Gastroesophageal sphincter (tissue), 4 donors: ENCODE measurements at regions not wholly inside any gene's neighbourhood (a gene's known extent, or its start where the extent isn't known, plus 50 kb on each side); places are given as distances from the start of the nearest gene placed in this dataset.
"Not testable (repeated sequence)": the region's sequence is repeated elsewhere in the genome, so short reads cannot be mapped to it uniquely, and the experiment has no call there.

Source experiments
- ATAC-seq: fragments of 150-250 bp; one replicate; pipeline ENCODE4 v1.9.1; 2016; ENCODE audit warnings: mild to moderate bottlenecking, moderate library complexity
- H3K27ac ChIP-seq, 4 donors: fragments of 200-600 bp; sonication (generic) in 3 of 4; 1 replicate in 3 of 4; 2 replicates in 1 of 4; pipeline ENCODE4 v1.5.1; 2016 to 2019
- H3K27me3 ChIP-seq: fragments of 200-600 bp; sonication (generic); one replicate; pipeline ENCODE4 v1.5.1; 2019
- H3K36me3 ChIP-seq, 2 donors: fragments of 200-600 bp; sonication (generic); one replicate each; pipeline ENCODE4 v1.5.1; 2019; ENCODE audit warnings: control low read depth in 1 of 2
- H3K4me1 ChIP-seq, 3 donors: fragments of 200-600 bp; sonication (generic); 1 replicate in 2 of 3; 2 replicates in 1 of 3; pipeline ENCODE4 v1.5.1; 2016 to 2019; ENCODE audit warnings: control low read depth in 2 of 3
- H3K4me3 ChIP-seq, 2 donors: fragments of 200-600 bp; sonication (generic); one replicate each; pipeline ENCODE4 v1.5.1; 2019; ENCODE audit warnings: mild to moderate bottlenecking in 1 of 2, moderate library complexity in 1 of 2
- H3K9me3 ChIP-seq, 3 donors: fragments of 200-600 bp; sonication (generic); one replicate each; pipeline ENCODE4 v1.5.1; 2017 to 2019; ENCODE audit warnings: control low read depth in 2 of 3
- CTCF ChIP-seq, 4 experiments: fragments of 200-600 bp in 2 of 4; fragments of 450-650 bp in 2 of 4; sonication (generic) in 1 of 4; IDR thresholded peaks; one replicate each; pipeline ENCODE4 v1.5.1; 2017 to 2019; ENCODE audit warnings: antibody characterized with exemption in 4 of 4, mild to moderate bottlenecking in 2 of 4, moderate library complexity in 2 of 4
- EP300 ChIP-seq: sonication (generic); formaldehyde crosslinking; IDR thresholded peaks from one replicate; pipeline ENCODE4 v1.6.1; 2017; ENCODE audit warnings: antibody characterized with exemption, mild to moderate bottlenecking
- POLR2A ChIP-seq, 2 donors: fragments of 450-650 bp; IDR thresholded peaks; one replicate each; pipeline ENCODE4 v1.6.1; 2017; ENCODE audit warnings: antibody characterized with exemption in 2 of 2, mild to moderate bottlenecking in 2 of 2, moderate library complexity in 1 of 2
- POLR2AphosphoS5 ChIP-seq: sonication (generic); formaldehyde crosslinking; IDR thresholded peaks from one replicate; pipeline ENCODE4 v1.6.1; 2017; ENCODE audit warnings: antibody characterized with exemption
- WGBS, 2 donors: methylation state at CpG; one replicate each; pipeline ENCODE4 v1.1.5; 2018; ENCODE audit warnings: low coverage in 1 of 2; 5-methylcytosine and 5-hydroxymethylcytosine counted together

GRCh38 chr4:57719456-57719855, 609.3 kb upstream of the IGFBP7 start:
- no peak for ATAC-seq
- WGBS, 2 donors: 50 to 57% methylated on average over 2 of the region's 2 CpGs
- no peaks in the 10 kb centered on the region for H3K4me1 ChIP-seq
- no peaks in the 10 kb centered on the region for H3K27me3 ChIP-seq
- TF ChIP-seq CTCF (IDR thresholded peaks at IDR 0.05) (no peak), POLR2AphosphoS5 (no peak), EP300 (no peak), POLR2A (IDR thresholded peaks at IDR 0.05) (no peak)
- H3K4me3 ChIP-seq: no peak overlapping the region
- no peaks in the 10 kb centered on the region for H3K36me3 ChIP-seq
- H3K9me3 ChIP-seq: no peaks in the 10 kb centered on the region
- H3K27ac ChIP-seq: no peak overlapping the region

GRCh38 chr4:57714313-57714712, 604.1 kb upstream of the IGFBP7 start:
- not testable (repeated sequence) for ATAC-seq, H3K27me3 ChIP-seq, H3K27ac ChIP-seq, H3K36me3 ChIP-seq, H3K4me1 ChIP-seq, H3K4me3 ChIP-seq, H3K9me3 ChIP-seq
- whole genome bisulfite sequencing, 2 donors: 90% methylated on average over 2 of the region's 10 CpGs; no CpG with 5 or more reads in 1 of the 2 donors

GRCh38 chr4:57710053-57710452, 599.9 kb upstream of the IGFBP7 start:
- no peaks in the 10 kb centered on the region for H3K36me3 ChIP-seq
- H3K4me1 ChIP-seq: no peaks in the 10 kb centered on the region
- H3K9me3 ChIP-seq: no peaks in the 10 kb centered on the region
- H3K4me3 ChIP-seq: no peak overlapping the region
- no peak overlapping the region for H3K27ac ChIP-seq
- TF ChIP-seq EP300: no peak
- no peak for TF ChIP-seq POLR2A (IDR thresholded peaks at IDR 0.05)
- no peak for TF ChIP-seq CTCF (IDR thresholded peaks at IDR 0.05)
- TF ChIP-seq POLR2AphosphoS5: no peak
- no peak for ATAC-seq
- H3K27me3 ChIP-seq: no peaks in the 10 kb centered on the region
- 100% methylated on average over 2 of the region's 2 CpGs; no CpG with 5 or more reads in 1 of the 2 donors for WGBS, 2 donors

DNA sequence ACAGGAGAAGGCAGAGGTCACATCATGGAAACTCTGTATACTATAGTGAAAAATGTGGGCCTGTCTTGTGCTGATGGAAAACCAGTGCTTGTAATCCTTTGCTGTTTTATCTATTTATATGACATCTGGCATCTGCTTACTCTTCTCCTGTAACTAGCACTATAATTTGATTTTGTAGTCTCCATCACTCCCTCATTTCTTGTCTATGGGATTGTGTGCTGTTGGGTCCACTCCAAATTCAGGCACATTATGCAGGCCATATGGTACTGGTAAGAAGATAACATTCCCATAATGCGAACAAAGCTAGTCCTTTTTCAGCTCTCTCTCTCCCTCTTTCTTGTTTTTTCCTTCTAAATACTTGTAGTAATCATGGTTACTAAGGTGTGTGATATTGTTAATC, 581.2 kb upstream of the IGFBP7 start:
- TF ChIP-seq POLR2AphosphoS5: no peak
- TF ChIP-seq CTCF (IDR thresholded peaks at IDR 0.05): no peak
- no peak for TF ChIP-seq POLR2A (IDR thresholded peaks at IDR 0.05)
- no peak for TF ChIP-seq EP300
- Histone ChIP-seq H3K36me3 (no peaks in the 10 kb centered on the region), H3K27me3 (no peaks in the 10 kb centered on the region), H3K4me1 (no peaks in the 10 kb centered on the region), H3K4me3 (no peak overlapping the region), H3K27ac (no peak overlapping the region), H3K9me3 (peaks cover 0 to 5% (median 0%) of the 10 kb centered on the region in 3 donors)
- no peak for ATAC-seq
- WGBS, 2 donors: 100% methylated on average over 1 of the region's 1 CpG; no CpG with 5 or more reads in 1 of the 2 donors

DNA sequence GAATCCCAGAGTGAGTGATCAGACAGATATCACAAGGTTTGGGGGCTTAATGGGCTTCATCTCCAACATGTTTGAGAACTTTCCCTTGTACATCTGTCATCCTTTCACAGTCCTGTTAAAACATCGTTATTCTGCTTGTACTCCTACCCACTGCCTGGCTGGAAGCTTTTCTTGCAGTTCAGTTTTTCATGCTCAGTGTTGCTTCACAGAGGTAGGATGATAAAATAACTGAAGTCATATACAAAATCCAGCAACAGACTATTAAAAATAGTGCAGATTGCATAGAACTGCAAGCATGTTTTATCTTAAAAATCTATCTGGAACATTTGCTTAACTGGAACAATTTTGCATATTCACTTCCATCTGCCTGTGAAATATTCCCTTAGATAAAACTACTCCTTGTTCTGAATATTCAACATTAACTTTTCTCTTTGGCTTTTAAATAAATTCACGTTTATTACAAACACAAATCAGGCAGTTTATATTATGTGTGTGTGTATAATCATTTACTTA, 579.6 kb upstream of the IGFBP7 start:
- Histone ChIP-seq H3K9me3 (peaks cover 0 to 5% (median 0%) of the 10 kb centered on the region in 3 donors), H3K4me3 (no peak overlapping the region), H3K27me3 (no peaks in the 10 kb centered on the region), H3K36me3 (no peaks in the 10 kb centered on the region), H3K4me1 (no peaks in the 10 kb centered on the region), H3K27ac (no peak overlapping the region)
- ATAC-seq: no peak
- TF ChIP-seq POLR2A (IDR thresholded peaks at IDR 0.05) (no peak), CTCF (IDR thresholded peaks at IDR 0.05) (no peak), POLR2AphosphoS5 (no peak), EP300 (no peak)
- 21 to 46% methylated on average over 2 of the region's 2 CpGs for WGBS, 2 donors
